ENCODE measurements at regions not wholly inside any gene's neighbourhood (a gene's known extent, or its start where the extent isn't known, plus 50 kb on each side); places are given as distances from the start of the nearest gene placed in this dataset.
"Not testable (repeated sequence)": the region's sequence is repeated elsewhere in the genome, so short reads cannot be mapped to it uniquely, and the experiment has no call there.

DNA sequence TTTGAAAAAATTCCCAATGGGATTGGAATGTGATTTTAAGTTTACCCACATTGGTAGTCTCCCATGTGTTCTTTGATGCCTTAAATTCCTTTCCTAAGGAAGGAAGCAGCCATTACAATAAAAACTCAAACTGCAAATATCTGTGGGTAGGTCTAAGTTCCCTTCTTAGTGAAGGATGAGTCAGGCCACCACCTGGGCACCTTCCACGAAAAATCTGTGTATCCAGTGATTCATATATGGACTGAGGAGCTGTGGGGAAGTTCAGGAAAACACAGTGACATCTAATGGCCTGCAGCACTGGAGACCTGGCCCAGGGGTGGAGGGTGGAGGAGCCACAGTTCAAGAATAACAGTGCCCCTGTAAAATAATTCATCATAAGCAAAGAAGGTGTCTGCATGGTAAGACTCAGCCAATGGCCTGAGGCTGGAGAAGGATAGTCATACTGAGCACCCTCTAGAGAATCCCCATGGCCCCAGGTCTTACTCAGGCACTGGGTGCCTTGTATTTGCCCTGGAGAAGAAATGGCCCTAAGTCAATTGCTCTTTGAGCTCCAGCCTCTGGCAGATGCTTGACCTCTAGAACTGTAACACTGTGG, 248.6 kb downstream of the SP3 start:
- Mint-ChIP-seq H3K4me1 (ENCODE audit: low read depth) (no peaks in the 10 kb centered on the region), H3K4me3 (no peak overlapping the region), H3K27ac (no peak overlapping the region), H3K27me3 (ENCODE audit: insufficient read depth) (peaks cover 19% of the 10 kb centered on the region), H3K9me3 (no peaks in the 10 kb centered on the region), H3K36me3 (ENCODE audit: low read depth) (no peaks in the 10 kb centered on the region)
- DNase-seq (ENCODE audit: low spot score), result no peak
- intact Hi-C loops (cut with micrococcal nuclease), result no loop called here

DNA sequence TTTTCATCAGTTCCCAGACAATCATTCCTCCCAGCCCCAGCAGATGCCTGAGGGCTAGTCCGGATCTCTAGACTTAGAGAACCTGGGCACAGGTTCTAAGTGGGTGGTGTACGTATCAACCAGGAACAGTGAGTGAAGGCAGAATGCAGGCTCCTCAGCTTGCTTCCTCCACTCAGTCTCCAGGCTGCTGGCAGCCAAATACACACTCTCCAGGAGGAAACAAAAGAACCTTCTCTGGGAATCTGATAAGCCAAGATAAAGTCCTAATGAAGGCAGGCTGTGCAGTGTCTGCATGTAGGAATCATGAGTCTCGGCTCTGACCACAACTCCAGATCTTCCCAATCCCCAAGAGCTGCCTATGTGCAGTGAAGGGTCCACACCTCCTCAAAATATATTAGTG, 245.7 kb downstream of the SP3 start:
- H3K4me3 Mint-ChIP-seq, result no peak overlapping the region
- H3K36me3 Mint-ChIP-seq (ENCODE audit: low read depth), result no peaks in the 10 kb centered on the region

DNA sequence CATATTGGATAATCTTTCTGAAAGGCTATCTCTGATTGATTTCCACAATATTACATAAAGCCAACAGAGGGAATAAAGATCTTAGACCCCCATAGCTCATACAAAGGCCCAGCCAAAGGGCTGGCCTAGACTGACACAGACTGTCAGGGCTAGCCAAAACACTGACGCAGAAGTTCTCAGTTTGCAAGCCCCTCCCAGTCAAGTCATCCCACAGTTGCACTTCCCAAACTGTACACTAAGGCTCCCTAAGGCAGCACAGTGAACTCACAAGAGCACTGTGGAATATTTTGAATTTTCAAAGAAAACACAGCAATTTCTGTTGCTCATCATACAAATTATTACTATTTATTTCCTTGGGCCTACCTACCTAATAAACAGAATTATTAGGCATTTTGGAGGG, 244.9 kb downstream of the SP3 start:
- no peak overlapping the region for H3K27ac Mint-ChIP-seq
- no peak overlapping the region for H3K4me3 Mint-ChIP-seq
- no peak for DNase-seq (ENCODE audit: low spot score)
- no peaks in the 10 kb centered on the region for H3K36me3 Mint-ChIP-seq (ENCODE audit: low read depth)
- no peaks in the 10 kb centered on the region for H3K4me1 Mint-ChIP-seq (ENCODE audit: low read depth)
- intact Hi-C loops (cut with micrococcal nuclease), result no loop called here
- peaks cover 18% of the 10 kb centered on the region for H3K27me3 Mint-ChIP-seq (ENCODE audit: insufficient read depth)
- H3K9me3 Mint-ChIP-seq, result no peaks in the 10 kb centered on the region

More for the DNA sequence above, 245.7 kb downstream of the SP3 start:
- H3K4me1 Mint-ChIP-seq (ENCODE audit: low read depth), result no peaks in the 10 kb centered on the region
- intact Hi-C loops (cut with micrococcal nuclease), result no loop called here
- DNase-seq (ENCODE audit: low spot score), result no peak
- H3K27me3 Mint-ChIP-seq (ENCODE audit: insufficient read depth), result peaks cover 22% of the 10 kb centered on the region
- H3K27ac Mint-ChIP-seq, result no peak overlapping the region
- no peaks in the 10 kb centered on the region for H3K9me3 Mint-ChIP-seq

DNA sequence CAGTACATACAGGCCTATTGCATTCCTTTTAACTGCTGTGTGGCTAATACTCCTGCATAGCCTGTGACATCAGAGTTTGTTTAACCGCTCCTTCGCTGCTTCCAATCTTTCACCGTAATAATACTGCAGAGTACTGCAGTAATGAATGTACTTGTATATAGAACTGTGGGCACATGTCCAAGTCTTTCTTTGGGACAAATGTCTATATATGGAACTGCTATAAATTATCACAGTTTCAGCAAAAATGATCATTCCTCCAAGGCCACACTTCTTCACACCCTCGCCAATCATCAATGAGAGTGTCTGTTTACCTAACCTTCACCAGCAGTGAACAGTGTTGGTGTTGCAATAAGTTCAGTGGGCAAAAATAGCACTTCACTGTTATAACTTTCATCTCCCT, 230.4 kb downstream of the SP3 start:
- Mint-ChIP-seq H3K4me3 (no peak overlapping the region), H3K27ac (no peak overlapping the region), H3K27me3 (ENCODE audit: insufficient read depth) (peaks cover 2% of the 10 kb centered on the region), H3K9me3 (peaks cover 7% of the 10 kb centered on the region), H3K4me1 (ENCODE audit: low read depth) (no peaks in the 10 kb centered on the region), H3K36me3 (ENCODE audit: low read depth) (peaks cover 2% of the 10 kb centered on the region)
- no peak for DNase-seq (ENCODE audit: low spot score)
- intact Hi-C loops (cut with micrococcal nuclease), result no loop called here

DNA sequence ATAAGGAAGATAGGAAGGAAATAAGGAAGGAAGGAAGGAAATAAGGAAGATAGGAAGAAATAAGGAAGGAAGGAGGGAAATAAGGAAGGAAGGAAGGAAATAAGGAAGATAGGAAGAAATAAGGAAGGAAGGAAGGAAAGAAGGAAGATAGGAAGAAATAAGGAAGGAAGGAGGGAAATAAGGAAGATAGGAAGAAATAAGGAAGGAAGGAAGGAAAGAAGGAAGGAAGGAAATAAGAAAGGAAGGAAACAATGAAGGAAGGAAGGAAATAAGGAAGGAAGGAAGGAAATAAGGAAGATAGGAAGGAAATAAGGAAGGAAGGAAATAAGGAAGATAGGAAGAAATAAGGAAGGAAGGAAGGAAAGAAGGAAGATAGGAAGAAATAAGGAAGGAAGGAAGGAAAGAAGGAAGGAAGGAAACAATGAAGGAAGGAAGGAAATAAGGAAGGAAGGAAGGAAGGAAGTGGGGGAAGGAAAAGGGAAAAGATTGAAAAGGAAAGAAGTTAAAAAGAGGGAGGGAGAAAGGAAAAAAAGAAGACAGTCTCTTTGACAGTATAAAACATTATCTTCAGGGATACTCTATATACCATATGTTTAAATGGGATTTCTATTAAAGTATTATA, 227.1 kb downstream of the SP3 start:
- DNase-seq (ENCODE audit: low spot score); H3K27me3 Mint-ChIP-seq (ENCODE audit: insufficient read depth); H3K27ac Mint-ChIP-seq; H3K4me3 Mint-ChIP-seq; H3K36me3 Mint-ChIP-seq (ENCODE audit: low read depth); H3K9me3 Mint-ChIP-seq; H3K4me1 Mint-ChIP-seq (ENCODE audit: low read depth); intact Hi-C loops (cut with micrococcal nuclease): not testable (repeated sequence)

DNA sequence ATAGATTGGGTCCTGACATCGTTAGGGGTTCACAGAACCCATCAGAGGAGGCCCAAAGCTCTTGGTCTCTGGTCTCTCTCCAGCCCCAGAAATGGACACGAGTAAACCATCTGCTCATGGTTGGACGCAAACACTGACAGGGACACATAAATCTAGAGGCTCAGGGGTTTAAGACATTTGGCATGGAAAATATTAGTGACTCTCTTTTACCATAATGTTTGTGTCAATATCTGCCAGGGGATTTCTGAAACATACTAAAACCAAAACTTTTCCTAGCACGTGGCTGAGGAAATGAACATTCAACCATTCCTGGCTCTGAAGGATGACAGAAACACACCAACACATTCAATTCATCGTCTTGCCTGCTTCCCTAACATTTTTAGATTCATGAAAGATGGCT, 226.2 kb downstream of the SP3 start:
- intact Hi-C loops (cut with micrococcal nuclease), result no loop called here
- Mint-ChIP-seq H3K36me3 (ENCODE audit: low read depth) (peaks cover 2% of the 10 kb centered on the region), H3K27me3 (ENCODE audit: insufficient read depth) (no peaks in the 10 kb centered on the region), H3K4me3 (no peak overlapping the region), H3K9me3 (peaks cover 7% of the 10 kb centered on the region), H3K4me1 (ENCODE audit: low read depth) (no peaks in the 10 kb centered on the region), H3K27ac (no peak overlapping the region)
- DNase-seq (ENCODE audit: low spot score), result no peak

DNA sequence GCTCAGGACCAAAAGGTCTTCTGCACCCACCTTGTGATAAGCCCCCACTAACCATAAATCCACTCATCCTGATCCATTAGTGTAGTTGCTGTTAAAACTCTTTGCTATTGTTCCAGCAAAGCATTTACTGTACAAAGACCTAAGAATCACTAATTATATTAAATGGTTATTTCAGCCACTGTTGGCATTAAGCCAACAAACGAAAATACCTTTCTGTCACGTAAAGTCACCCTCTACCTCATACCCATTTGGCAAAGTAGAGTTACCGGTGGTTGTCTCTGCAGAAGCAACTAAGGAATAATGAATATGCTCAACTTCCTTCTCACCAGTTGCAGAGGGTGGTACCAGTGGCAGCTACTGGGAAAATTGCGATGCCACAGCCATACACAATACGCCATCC, 224.5 kb downstream of the SP3 start:
- Mint-ChIP-seq H3K36me3 (ENCODE audit: low read depth) (peaks cover 2% of the 10 kb centered on the region), H3K27me3 (ENCODE audit: insufficient read depth) (peaks cover 3% of the 10 kb centered on the region), H3K4me1 (ENCODE audit: low read depth) (no peaks in the 10 kb centered on the region), H3K9me3 (peaks cover 7% of the 10 kb centered on the region), H3K27ac (no peak overlapping the region), H3K4me3 (no peak overlapping the region)
- intact Hi-C loops (cut with micrococcal nuclease), result no loop called here
- no peak for DNase-seq (ENCODE audit: low spot score)

DNA sequence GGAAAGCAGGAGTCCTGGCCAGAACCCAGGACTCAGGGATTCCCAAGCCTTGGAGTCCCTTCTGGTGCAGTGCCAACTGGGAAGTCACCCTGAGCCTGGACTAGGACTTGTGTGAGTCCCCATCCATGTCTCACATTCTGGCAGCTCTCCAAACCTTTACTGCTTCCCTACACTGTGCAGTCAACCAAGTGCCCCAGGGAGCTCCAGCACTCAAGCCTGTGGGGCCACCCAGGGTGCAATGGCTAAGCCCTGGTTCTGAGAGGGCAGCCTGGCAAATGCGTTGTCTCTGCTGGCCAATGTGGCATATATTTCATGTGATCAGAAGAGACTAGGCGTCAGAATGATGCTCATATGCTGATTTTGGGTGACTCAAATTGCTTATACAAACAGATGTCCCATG, 223.4 kb downstream of the SP3 start:
- H3K4me1 Mint-ChIP-seq (ENCODE audit: low read depth), result no peaks in the 10 kb centered on the region
- H3K36me3 Mint-ChIP-seq (ENCODE audit: low read depth), result peaks cover 2% of the 10 kb centered on the region
- intact Hi-C loops (cut with micrococcal nuclease), result no loop called here
- peaks cover 7% of the 10 kb centered on the region for H3K9me3 Mint-ChIP-seq
- H3K4me3 Mint-ChIP-seq, result no peak overlapping the region
- no peak overlapping the region for H3K27ac Mint-ChIP-seq
- DNase-seq (ENCODE audit: low spot score), result no peak
- peaks cover 5% of the 10 kb centered on the region for H3K27me3 Mint-ChIP-seq (ENCODE audit: insufficient read depth)

DNA sequence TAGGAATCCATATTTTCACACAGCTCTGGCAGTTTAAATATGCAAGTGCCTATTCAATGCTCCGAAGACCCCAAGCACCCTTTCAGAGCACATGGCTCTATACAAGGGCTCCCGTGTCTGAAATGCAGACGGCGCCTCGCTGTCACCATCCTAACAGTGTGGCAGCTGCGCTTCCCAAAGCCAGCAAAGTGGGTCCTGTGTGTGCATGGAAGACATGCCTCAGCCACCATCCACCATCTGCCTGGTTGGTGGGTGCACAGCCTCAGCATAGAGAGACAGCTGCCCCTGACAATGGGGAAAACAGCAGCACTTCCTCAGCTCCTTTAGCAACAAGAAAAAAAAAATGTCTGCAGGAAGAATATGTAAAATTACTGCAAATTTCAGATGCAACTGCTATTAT, 218.1 kb downstream of the SP3 start:
- no peaks in the 10 kb centered on the region for H3K4me1 Mint-ChIP-seq (ENCODE audit: low read depth)
- H3K9me3 Mint-ChIP-seq, result no peaks in the 10 kb centered on the region
- no peak overlapping the region for H3K27ac Mint-ChIP-seq
- peaks cover 12% of the 10 kb centered on the region for H3K27me3 Mint-ChIP-seq (ENCODE audit: insufficient read depth)
- H3K4me3 Mint-ChIP-seq, result no peak overlapping the region
- H3K36me3 Mint-ChIP-seq (ENCODE audit: low read depth), result no peaks in the 10 kb centered on the region
- intact Hi-C loops (cut with micrococcal nuclease), result no loop called here
- DNase-seq (ENCODE audit: low spot score), result no peak

DNA sequence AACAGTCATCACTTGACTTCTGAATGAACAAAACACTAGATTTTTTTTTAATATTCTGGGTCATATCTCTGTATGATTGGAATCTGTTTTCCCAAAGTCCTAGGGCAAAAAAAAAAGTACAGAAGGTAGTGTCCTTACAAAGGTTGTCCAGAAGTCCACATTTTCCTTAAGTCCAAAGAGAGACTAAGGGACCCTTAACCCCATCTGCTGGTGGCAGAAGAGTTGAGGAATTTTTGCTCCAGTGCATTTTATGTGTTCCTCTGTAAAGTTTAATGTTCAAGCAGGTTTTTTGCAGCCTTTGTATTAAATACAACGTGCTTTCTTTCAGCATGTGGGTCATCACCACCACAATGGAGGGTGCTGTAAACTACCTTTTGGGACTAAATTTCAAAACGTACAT, 215.9 kb downstream of the SP3 start:
- peaks cover 16% of the 10 kb centered on the region for H3K27me3 Mint-ChIP-seq (ENCODE audit: insufficient read depth)
- H3K27ac Mint-ChIP-seq, result no peak overlapping the region
- H3K4me1 Mint-ChIP-seq (ENCODE audit: low read depth), result no peaks in the 10 kb centered on the region
- DNase-seq (ENCODE audit: low spot score), result no peak
- intact Hi-C loops (cut with micrococcal nuclease), result no loop called here
- H3K4me3 Mint-ChIP-seq, result no peak overlapping the region
- H3K36me3 Mint-ChIP-seq (ENCODE audit: low read depth), result no peaks in the 10 kb centered on the region
- H3K9me3 Mint-ChIP-seq, result no peaks in the 10 kb centered on the region

DNA sequence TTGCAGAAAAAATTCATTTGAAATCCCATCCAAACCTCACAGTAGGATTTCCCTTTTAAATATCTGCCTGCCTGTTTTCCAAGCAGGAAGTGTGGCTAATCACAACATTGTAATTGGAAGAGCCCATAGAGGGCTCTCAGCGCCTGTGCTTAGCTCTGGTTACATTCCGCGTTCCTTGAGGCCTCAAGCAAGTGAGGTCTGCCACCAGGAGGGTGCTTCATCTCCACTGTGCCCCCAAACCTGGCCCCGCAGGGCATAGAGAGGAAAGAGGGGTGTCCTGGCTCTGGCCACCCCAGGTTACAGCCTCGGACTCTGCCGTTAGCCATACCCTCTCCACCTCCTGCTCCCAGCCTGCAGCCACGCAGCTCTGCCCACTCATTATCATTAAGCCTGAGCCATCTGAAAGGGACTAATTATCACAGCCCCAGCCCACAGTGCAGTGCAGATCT, 214.8 kb downstream of the SP3 start:
- no peak overlapping the region for H3K27ac Mint-ChIP-seq
- H3K36me3 Mint-ChIP-seq (ENCODE audit: low read depth), result no peaks in the 10 kb centered on the region
- no peaks in the 10 kb centered on the region for H3K4me1 Mint-ChIP-seq (ENCODE audit: low read depth)
- H3K9me3 Mint-ChIP-seq, result no peaks in the 10 kb centered on the region
- no peak for DNase-seq (ENCODE audit: low spot score)
- peaks cover 13% of the 10 kb centered on the region for H3K27me3 Mint-ChIP-seq (ENCODE audit: insufficient read depth)
- intact Hi-C loops (cut with micrococcal nuclease), result no loop called here
- H3K4me3 Mint-ChIP-seq, result no peak overlapping the region

DNA sequence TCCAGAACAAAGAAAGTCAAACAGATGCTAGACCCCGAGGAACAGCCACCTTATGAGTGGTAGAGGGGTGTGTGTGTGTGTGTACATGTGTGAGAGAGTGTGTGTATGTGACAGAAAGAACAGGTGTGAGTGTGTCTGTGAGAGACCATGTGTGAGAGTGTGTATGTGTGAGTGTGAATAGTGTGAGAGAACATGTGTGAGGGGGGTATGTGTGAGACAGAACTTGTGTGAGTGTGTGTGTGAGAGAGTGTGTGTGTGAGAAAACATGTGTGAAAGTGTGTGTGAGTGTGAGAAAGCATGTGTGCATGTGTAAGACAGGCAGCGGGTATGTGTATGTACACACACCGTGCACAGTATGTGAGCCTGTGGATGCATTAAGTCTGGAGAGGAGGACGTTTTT, 214.3 kb downstream of the SP3 start:
- peaks cover 13% of the 10 kb centered on the region for H3K27me3 Mint-ChIP-seq (ENCODE audit: insufficient read depth)
- intact Hi-C loops (cut with micrococcal nuclease), result no loop called here
- H3K27ac Mint-ChIP-seq, result no peak overlapping the region

DNA sequence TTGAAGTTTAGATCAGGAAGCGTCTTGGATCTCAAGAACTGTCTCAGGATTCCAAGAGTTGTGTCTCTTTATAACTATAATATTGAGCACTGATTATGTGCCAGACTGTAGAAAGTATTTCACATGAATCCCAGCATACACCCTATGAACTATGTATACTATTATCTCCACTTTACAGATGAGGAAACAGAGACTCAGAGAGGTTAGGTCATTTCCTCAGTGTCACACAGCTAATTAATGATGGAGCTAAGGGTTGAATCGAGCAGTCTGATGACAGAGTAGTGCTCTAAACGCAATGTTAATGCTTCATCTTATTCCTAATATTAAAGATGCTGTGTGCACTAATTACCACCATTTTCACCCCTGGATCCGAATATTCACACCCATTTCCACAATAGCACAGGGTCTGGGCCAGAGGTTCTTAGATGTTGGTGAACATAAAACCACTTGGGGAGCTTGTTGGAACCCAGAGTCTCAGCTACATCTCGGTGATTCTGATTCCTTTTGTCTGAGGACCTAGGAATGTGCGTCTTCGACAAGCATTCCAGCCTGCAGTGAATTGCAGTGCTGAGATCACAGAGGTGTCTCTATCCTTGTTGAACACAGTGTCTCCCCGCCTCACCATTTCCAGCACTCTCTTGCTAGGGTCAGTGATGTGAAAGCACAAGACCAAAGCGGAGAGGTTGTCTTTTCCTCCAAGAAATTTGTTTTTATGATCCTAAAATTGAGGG, 213.8 kb downstream of the SP3 start:
- Mint-ChIP-seq H3K9me3 (no peaks in the 10 kb centered on the region), H3K27me3 (ENCODE audit: insufficient read depth) (peaks cover 11% of the 10 kb centered on the region), H3K4me1 (ENCODE audit: low read depth) (no peaks in the 10 kb centered on the region), H3K4me3 (no peak overlapping the region), H3K36me3 (ENCODE audit: low read depth) (no peaks in the 10 kb centered on the region), H3K27ac (no peak overlapping the region)
- intact Hi-C loops (cut with micrococcal nuclease), result no loop called here
- no peak for DNase-seq (ENCODE audit: low spot score)

More for the DNA sequence above, 214.3 kb downstream of the SP3 start:
- no peak overlapping the region for H3K4me3 Mint-ChIP-seq
- DNase-seq (ENCODE audit: low spot score), result no peak
- no peaks in the 10 kb centered on the region for H3K4me1 Mint-ChIP-seq (ENCODE audit: low read depth)
- no peaks in the 10 kb centered on the region for H3K36me3 Mint-ChIP-seq (ENCODE audit: low read depth)
- H3K9me3 Mint-ChIP-seq, result no peaks in the 10 kb centered on the region

Measured in activated T-helper 1 cell treated with anti-CD3 and anti-CD28 coated beads, Interleukin-12 subunit alpha, Interleukin-12 subunit beta, Interleukin-2, Interleukin-4 antibody, amounts not matched to agents 30 ng/mL and 10 ng/mL and 1 ng/mL, durations not matched to agents 14 hours and 24 hours and 36 hours (primary cell).